Skin of body (tissue), 1 donor: ENCODE measurements at regions not wholly inside any gene's neighbourhood (a gene's known extent, or its start where the extent isn't known, plus 50 kb on each side); places are given as distances from the start of the nearest gene placed in this dataset.

Experiments used
- DNase-seq: peaks from one replicate; lab custom pipeline; 2025; lab: John Stamatoyannopoulos, UW

DNA sequence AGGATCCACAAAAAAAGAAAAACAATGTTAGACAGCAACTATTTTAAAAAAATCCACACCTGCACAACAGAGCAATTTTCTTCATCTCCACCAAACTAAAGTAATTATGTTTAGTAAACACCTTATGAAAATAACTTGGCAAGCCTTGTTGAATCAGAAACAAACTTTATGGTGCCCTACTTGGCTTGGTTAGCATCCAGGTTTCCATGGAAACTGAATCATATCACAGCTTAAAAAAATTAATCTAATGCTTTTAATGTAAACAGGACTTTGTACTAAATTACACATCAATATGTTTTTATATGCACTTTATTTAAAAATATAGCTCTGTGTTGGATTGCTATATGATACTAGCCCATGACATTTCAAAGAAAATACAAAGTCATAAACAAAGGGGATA, 1882.4 kb downstream of the SUCLG1 start:
- DNase-seq: no peak

DNA sequence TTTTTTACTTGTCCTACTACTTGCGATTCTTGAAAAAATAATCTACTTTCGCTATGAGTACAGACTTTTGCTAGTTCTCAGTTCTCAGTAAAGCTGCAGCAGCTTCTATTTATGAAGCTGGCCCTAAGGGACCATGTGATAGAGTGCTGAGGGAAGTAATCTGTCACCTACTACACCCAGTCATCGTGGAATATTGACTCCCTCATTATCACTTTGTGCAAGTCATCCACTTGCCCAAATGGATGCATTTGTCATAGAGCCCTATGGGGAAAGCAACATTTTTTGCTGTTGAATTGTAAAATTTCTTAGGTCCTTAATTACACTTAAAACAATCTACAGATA, 1919.8 kb downstream of the SUCLG1 start:
- DNase-seq: no peak

DNA sequence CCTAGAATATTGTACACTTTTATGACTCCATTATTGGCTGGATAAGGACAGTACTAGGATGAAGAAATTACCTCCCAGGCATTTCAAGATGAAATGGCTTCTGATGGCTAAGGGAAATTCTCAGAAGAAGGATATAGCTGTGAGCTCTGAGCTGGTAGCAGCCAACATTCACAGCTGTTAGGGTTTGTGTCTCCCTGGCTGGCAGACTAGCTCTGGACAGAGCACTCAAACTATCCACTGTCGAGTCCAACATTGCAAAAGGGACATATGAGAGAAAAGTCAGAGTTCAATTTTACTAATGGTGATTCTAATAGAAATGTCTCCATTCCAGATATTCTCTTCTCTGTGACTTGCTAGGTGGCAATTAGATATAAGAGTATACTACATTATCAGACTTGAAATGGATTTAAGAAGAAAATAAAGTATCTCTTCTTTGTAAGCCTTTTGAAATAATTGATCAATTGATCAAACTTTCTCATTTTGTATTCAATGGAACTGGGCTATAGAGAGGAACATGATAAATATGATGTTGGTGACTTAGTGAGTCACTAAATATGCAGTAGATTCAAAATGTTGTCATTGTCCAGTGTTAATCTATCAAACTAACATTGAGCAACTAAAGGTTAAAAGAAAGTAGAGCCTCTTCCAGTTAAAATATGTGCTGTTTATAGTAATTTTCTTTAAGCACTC, 1920.3 kb downstream of the SUCLG1 start:
- no peak for DNase-seq

DNA sequence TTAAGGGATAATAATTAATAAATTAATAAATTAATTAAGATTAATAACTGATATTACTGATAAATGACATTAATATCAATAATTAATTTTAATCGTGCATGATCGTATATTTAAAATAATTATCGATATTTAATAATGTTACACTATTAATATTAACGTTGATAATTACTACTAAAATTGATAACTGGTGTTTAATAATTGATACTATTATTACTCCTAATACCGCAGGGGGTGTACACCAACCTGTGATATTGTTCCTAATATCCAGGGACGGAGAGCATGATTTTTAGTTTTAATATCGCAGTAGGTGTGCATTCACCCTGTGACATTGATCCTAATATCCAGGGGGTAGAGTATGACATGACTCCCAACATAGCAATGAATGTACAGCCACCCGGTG, 1930.8 kb downstream of the SUCLG1 start:
- no peak for DNase-seq

DNA sequence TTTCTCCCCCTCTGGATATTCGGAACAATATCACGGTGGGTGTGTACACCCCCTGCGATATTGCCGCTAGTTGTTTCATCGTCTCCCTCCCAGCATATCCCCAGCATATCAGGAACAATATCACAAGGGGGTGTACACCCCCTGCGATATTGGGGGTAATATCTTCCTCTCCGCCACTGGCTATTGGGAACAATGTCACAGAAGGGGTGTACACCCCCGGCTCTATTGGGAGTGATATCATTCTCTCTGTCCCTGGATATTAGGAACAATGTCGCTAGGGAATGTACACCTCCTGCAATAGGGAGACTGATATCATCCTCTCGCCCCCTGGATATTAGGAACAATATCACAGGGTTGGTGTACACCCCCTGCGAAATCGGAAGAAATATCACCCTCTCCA, 1932.0 kb downstream of the SUCLG1 start:
- DNase-seq: no peak

DNA sequence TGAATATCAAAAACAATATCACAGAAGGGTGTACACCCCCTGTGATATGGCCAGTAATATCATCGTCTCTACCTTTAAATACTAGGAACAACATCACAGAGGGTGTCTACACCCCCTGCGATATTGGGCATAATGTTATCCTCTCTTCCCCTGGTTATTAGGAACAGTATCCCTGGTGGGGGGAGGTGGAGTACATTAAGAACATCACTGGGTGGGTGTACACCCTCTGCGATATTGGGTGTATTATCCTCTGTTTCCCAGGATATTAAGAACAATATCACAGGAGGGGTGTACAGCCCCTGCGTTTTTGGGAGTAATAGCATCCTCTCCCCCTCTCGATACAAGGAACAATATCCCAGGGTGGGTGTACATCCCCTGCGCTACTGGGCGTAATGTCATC, 1932.8 kb downstream of the SUCLG1 start:
- DNase-seq: no peak

DNA sequence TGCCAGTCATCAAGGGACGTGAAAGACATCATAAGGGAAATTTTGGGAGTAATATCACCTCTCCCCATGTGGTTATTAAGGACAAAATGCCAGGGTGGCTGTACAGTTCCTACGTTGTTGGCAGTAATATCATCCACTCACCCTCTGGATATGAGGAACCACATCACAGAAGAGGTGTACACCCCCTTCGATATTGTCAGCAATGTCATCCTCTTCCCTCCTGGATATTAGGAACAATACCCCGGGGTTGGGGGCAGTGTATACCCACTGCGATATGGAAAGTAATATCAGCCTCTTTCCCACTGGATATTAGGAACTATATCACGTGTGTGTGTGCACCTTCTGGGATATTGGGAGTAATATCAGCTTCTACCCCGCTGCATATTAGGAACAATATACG, 1933.3 kb downstream of the SUCLG1 start:
- no peak for DNase-seq

DNA sequence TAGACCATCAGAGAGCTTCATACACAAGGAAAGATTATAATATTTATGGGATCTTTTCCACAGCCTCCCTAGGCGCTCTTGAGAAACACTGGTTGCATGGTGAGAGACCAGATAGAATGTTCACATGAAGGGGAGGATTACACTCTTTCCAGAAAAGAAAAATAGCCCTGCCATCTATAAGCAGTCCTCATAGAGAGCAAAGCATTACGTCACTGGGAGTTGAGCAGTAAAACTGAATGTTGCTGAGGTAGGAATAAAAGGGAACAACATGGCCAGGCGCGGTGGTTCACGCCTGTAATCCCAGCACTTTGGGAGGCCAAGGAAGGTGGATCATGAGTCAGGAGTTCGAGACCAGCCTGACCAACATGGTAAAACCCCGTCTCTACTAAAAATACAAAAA, 1934.3 kb downstream of the SUCLG1 start:
- no peak for DNase-seq

DNA sequence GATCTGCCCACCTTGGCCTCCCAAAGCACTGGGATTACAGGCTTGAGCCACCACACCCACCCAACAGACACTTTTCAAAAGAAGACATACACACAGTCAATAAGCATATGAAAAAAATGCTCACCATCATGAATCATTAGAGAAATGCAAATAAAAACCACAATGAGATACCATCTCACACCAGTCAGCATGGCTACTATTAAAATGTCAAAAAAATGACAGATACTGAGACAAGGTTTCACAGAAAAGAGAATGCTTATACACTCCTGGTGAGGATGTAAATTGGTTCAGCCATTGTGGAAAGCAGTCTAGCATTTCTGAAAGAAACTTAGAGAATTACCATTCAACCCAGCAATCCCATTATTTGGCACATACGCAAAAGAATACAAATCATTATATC, 1947.2 kb downstream of the SUCLG1 start:
- no peak for DNase-seq

DNA sequence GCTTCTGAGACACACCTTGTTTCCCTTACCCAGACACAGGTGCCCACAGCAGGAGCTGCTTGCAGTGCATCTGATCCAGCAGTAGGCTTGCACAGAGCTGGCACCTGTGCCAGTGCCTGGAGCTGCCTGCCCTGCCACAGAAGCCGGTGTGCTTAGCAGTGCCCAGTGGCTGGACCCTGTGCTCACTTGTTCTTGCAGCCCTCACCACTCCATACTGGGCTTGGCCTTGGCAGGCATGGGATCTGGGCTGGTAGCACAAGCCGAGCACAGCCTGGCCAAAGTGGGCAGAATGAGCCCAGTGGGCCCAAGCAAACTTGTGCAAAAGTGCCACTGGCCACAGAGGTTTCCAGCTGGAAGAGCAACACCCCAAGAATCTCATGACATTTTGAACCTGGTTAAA, 1950.4 kb downstream of the SUCLG1 start:
- DNase-seq: no peak

DNA sequence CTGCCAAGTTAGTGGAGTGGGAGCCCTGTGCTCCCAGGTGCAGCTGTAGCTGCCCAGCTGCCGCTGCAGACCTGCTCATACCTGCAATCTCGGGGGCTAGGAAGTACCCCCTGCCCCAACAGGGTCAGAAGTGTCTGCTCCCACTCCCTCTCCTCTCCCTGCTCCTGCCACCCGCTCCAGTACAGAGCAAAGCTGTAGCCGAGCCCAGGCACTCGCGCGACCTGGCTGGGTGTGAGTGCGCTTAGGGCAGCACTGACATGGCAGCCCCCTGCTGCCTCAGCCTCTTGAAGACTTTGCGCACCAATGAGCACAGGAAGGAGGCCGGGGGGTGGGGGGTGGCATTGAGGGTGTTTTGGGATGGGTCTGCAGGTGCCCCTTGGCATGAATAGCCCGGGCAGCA, 1951.4 kb downstream of the SUCLG1 start:
- no peak for DNase-seq

DNA sequence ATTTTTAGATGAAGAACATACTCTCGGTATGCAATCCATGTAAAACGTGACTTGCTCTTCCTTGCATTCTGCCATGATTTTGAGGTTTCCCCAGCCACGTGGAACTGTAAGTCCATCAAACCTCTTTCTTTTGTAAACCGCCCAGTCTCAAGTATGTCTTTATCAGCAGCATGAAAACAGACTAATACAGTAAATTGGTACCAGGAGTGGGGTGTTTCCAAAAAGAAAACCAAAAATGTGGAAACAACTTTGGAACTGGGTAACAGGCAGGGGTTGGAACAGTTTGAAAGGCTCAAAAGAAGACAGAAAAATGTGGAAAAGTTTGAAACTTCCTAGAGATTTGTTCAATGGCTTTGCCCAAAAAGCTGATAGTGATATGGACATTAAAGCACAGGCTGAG, 1957.9 kb downstream of the SUCLG1 start:
- DNase-seq: no peak

DNA sequence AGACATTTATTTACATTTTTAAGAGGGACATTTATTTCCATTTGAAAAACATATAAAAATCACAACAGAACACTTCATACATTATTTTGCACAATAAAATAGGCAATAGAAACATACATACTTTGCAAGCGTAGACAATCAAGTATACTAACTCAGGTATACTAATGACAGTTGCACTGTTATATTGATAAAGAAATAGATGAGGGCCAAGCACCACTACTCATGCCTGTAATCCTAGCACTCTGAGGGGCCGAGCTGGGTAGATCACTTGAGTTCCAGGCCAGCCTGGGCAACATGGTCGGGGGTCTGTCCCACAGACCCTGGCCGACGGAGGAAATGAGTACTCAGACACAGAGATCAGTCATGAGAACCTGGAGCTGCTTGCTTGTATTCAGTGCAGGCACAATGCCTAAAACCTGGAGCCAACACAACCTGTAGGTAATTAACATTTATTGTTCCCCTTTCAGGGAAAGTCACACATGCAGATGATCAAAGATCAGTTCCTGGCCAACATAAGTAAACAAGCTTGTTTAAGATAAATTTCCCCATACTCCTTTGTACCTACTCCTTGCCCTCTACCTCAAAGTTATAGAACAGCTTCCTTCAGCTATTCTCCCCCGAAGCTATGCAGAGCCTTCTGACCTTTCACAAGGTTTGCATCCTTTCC, 1960.2 kb downstream of the SUCLG1 start:
- DNase-seq: no peak

DNA sequence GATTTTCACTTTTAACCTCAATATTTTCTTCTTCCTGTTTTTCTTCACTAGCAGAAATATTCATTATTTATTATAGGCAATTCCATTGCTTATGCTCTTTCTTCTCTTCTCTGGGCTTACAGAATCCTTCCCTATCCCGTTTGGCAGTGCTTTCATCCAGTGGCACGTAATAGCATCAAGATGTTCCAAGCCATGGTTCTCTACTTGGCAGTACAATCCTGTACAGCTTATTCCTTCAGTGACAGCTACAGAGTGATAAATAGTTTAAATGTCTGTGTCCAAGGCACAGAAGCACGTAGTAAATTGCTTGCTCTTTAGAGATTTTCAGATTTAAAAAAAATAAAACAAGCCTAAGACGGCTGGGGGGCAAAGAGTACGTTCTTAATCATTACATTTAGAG, 1964.3 kb downstream of the SUCLG1 start:
- DNase-seq: no peak

DNA sequence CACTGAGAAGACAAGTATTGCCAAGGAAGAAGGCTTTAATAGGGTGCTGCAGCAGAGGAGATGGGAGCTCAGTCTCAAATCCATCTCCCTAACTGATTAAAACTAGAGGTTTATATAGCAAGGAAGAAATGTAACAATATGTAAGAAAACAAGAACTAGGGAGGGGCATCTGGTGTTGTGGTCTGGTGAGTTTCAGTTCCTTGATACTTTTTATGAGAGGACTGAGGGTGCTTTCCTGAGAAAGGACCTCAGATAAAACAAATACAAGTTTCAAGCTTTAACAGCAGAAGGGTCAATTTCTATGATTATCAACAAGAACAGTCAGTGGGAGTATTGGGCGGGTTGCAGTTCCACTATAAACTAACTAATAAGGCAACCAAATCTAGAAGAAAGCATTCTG, 1967.5 kb downstream of the SUCLG1 start:
- DNase-seq: no peak

DNA sequence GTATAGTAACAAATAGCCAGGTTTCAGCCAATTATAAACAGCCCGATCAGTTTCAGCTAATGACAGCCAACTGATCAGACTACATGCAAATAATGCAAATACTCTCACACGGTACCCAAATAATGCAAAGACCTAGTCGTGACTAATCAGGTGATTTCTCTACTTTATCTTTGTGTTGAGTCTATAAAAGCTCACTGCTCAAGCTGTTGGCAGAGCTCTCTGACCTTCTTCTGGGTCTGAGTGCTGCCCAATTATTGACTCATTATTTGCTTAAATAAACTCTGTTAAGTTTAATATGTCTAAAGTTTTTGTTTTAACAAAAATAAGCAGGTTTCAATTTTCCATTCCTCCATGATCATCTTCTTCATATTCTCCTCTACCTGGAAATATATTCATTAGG, 1971.7 kb downstream of the SUCLG1 start:
- no peak for DNase-seq

DNA sequence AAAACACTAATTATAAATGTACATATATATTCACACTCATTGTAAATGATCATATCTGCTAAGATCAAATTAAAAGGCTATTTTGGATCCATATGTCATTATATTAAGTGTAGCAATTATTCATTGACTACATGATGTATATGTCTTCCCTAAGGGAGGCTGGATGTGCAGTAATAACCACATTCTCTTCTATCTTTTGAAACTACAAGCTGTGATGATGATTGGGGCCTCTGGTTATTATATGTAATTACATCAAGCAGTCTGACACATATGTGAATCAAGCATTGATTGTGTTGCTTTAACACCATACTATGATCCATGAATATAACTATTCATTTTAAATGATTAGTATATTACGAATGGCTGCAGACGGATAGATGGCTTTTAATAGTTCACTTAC, 1973.4 kb downstream of the SUCLG1 start:
- DNase-seq: no peak

DNA sequence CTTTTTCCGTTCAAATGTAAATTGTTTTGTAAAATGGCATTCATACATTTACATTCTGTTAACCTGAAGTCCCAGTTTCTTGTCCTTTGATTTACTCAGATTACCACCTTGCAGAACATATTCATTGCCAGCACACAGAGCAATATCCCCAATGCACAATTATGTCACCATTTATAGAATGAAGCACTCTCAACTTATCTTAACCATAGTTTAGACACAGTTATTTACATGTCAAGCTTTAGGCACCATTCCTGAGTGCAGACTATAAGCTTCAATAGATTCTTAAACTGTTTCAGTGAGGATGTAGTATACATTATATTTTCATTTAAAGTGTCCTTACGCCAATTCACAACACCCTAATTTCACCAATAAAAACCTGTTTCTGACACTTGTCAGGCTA, 1977.9 kb downstream of the SUCLG1 start:
- DNase-seq: no peak

DNA sequence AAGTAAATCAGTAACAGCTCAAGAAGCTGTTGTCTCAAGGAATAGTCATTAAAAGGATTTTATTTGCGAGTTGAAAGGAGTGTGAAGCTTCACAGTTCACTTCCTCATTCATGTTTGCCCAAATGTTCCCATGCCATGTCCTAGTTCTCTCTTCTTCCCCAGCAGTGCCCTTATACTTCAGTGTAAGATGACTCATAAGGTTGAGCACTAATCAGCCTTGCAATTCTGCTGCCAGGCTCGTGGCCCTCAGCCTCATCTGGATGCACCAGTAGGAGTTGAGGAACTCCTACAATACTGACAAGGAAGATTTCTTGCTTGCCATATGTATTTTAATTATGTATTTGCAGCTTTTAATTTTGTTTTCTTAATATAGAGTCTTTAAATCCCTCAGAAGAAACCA, 1980.4 kb downstream of the SUCLG1 start:
- no peak for DNase-seq

DNA sequence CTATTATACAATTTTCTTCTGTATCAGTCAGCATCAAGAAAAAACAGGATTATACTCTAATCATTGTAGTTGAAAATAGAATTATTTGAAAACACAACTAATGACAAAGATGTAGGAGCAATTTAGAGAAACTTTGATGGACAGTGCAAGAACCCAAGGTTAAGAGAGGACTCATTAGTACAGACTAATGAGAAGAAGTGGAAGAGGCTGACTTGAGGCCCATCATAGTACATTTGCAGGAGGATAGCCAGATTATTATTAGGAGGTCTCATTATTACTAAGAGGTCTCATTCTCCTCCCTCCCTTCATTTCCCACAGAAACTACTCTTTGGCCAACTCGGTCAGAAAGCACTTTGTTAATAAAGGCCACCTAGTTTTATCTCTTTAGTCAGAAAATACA, 1983.0 kb downstream of the SUCLG1 start:
- no peak for DNase-seq

DNA sequence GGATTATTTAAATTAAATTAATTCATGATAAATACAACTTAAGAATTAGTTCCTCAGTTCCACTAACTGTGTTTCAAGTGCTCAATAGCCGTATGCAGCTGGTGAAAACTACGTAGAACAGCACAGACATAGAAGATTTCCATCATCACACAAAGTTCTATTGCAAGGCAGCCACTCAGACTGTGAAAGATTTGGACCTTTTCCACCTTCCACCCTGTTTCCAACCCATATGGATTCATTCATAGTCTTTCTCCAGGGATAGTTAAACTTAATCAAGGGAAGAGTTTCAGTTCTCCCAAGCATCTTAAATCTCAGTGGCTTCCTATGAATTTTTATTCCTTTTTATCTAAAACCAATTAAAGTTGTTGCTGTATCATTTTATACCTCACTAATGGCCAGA, 2030.8 kb downstream of the SUCLG1 start:
- DNase-seq: no peak

DNA sequence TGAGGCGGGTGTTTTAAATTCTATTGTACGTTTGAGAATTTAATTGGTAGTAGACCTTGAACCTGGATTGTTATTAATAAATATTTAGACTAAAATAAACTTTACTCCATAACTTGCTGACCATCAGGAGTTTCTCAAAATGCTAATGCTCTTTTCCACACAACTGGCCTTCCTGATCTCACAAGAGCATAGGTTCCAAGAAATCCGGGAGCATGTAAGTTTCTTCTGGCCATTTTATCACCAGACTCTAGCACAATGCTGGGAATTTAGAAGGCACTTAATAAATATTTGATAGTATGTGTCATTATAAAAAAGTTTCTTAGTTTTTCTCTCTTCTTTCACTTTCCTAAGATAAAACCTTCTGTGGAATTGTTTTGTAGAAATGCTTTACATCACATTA, 2047.1 kb downstream of the SUCLG1 start:
- DNase-seq: no peak

DNA sequence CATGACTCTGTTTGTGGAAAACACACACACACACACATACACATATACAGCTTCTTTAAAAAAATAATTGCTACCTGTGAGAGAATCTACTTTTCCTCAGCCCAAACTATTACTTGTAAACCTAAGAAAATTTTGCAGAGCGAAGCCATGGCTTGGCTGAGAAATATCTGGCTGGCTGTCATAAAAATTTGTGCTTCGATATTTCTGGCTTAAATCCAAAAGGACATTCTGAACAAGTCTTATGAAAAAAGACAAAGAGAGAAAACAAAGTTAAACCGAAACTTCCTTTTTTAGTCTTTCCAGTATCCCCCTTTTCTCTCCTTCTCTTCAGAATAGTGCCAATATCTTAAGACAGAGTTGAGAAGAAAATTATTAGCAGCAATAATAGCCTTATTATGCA, 2048.0 kb downstream of the SUCLG1 start:
- DNase-seq: no peak

DNA sequence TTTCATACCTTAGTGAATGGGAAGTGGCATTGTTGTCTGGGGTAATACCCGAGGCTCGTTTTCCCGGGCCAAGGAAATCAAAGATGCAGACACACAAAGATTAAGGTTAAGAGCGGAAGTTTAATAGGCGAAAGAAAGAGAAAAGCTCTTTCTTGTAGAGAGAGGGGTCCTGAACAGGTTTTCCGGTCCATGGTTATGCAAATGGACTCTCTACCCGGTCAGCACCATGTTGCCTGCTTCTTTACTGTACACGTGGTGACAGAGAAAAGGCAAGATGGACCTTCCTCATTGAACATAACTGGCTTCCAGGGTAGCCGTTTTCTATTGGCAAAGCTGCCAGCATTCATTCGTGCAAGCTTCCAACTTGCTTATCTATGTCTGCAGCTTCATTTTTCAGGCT, 2063.5 kb downstream of the SUCLG1 start:
- DNase-seq: no peak
